Testis (tissue), 2 donors: ENCODE measurements at regions not wholly inside any gene's neighbourhood (a gene's known extent, or its start where the extent isn't known, plus 50 kb on each side); places are given as distances from the start of the nearest gene placed in this dataset.

Experiments
- CTCF ChIP-seq, 3 experiments: fragments of 450-650 bp in 2 of 3; fragments of 200-600 bp in 1 of 3; sonication (generic) in 1 of 3; IDR thresholded peaks; one replicate each; pipeline ENCODE4 v1.5.1; 2016 to 2019; ENCODE audit warnings: antibody characterized with exemption in 3 of 3, mild to moderate bottlenecking in 2 of 3, moderate library complexity in 1 of 3
- POLR2A ChIP-seq: fragments of 450-650 bp; IDR thresholded peaks from one replicate; pipeline ENCODE4 v1.6.1; 2017; ENCODE audit warnings: antibody characterized with exemption, mild to moderate bottlenecking, moderate library complexity

DNA sequence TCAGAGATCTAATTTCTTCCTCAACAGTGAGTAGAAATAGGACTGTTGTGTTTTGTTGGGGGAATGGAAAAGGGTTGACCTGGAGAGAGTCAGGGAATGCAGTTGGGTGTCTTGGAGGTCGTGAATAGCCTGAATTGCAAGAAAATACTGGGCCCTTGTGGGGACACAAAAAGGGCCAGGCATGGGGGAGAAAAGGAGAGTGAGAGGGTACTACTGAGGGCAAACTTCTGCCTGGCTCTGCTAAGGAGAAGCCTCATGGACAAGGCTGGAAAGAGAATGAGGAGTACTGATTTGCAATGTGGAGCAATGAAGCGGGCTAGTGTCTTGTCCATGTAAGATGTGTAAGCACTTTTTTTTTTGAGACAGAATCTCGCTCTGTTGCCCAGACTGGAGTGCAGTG lies 96.2 kb upstream of the IRF2BP2 start:
- TF ChIP-seq CTCF (IDR thresholded peaks at IDR 0.05) (no peak), POLR2A (no peak)
